ENCODE measurements at regions not wholly inside any gene's neighbourhood (a gene's known extent, or its start where the extent isn't known, plus 50 kb on each side); places are given as distances from the start of the nearest gene placed in this dataset.
"Not testable (repeated sequence)": the region's sequence is repeated elsewhere in the genome, so short reads cannot be mapped to it uniquely, and the experiment has no call there.

DNA sequence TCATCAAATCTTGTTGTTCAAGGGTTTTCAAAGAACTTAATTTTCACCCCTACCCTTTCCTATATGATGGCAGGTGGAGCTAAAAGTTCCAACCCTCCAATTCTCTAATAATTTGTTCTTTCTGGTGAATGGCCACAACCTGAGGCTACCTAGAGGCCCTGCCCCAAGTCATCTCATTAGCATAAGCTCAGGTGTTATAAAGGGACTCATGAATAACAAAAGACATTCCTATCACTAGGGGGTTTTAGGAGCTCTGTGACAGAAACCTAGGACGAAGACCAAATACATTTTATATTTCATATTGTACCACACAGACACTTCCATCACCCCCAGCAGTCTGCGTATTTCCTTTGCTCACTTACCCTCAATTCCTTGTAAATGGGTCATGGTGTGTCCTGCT, 483.6 kb upstream of the EPHA6 start:
- DNase-seq: no peak

DNA sequence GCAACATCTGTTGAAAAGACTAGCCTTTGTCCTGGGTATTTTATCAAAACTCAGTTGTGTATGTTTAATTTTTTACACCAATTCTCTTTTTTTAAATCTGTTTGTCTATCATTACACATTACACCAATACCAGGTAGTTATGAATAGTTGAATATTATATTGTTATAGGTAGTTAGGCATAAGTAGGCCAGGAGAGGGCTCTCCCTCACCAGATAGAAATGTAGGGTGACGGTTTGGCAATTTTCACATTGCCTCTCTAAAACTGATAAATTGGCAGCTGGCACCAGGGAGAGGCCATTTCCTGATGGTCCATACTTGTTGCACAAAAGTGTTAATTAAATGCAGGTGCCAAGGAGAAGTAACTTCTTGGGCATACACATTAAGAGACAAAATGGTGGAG, 483.1 kb upstream of the EPHA6 start:
- peak; percentile 61 for DNase-seq

DNA sequence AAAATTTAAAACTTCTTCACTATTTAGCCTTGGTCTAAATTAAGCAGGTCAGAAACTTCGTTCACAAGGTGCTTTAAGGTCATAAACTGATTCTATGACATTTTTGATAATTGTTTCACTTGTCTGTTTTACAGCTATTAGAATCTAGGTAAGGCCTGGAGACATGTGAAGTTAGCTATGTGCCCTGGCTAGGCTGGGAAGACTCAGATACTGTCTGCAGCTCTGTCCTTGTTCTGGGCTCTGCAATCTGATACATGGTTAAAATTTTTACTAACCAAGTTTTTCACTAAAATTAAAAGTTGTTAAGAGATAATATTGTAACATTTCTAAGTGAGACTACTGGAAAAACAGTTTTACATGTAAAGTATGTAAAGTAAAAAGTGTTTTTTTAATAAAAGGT, 479.6 kb upstream of the EPHA6 start:
- no peak for DNase-seq

- DNase-seq: no peak
Observed at GRCh38 chr3:96347289-96347688, 467.1 kb upstream of the EPHA6 start.

DNA sequence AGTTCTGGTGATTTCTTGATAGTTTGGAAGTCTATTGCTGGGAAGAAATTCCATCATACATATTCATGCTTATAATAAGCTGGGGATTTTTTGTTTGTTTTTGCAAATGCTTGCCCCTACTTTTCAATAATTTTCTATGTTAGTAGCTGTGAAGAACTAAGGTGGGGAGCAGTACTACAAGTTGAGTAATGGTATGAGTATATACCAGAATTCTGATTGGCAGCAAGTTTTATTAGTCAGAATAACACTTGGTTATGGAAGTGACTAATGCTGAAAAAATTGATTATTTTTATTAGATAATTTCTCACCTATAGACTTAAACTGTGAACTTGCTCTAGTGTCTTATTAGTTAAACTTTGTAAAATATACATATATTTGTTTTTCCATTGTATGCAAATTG, 462.8 kb upstream of the EPHA6 start:
- DNase-seq: not testable (repeated sequence)

DNA sequence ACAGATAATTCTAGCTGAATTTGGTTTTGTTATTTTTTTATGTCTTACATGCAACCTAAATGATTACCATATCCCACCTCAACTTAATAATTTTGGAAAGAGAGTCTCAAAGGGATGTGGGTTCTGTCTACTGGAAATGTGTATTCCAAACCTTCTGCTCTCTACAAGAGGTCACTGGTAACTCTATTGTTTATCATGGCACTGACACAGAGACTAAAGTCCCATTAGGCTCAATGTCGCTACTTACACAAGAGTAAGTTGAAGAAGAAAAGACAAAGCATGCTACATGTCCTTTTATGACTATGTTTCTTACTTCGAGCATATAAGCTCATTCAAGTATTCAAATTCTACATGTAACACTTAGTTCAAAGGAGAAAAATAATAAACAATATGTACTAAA, 460.3 kb upstream of the EPHA6 start:
- DNase-seq: no peak

GRCh38 chr3:96354742-96355141, 459.7 kb upstream of the EPHA6 start:
- no peak for DNase-seq

GRCh38 chr3:96361241-96361640, 453.2 kb upstream of the EPHA6 start:
- DNase-seq: no peak

DNA sequence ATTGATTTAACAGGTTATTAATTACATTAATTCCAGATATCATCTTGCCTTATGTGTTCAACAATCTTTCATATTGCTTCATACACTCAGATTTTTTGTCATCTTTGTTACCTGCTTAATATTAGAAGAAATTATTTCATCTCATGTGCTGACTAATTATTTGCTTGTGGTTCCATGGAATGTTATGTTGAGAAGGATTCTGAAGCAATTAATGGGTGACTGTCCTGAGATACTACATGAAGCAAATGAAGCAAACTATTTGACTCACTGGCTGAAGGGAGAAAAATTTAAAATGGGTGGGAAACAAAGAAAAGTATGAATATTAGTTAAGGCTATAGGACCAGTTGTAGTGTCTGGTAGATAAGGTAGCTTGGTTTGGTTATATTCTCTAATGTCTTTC, 443.8 kb upstream of the EPHA6 start:
- DNase-seq: no peak

GRCh38 chr3:96410006-96410730, 404.2 kb upstream of the EPHA6 start:
- DNase-seq: no peak

- DNase-seq: no peak
Observed at GRCh38 chr3:96416549-96417255, 397.7 kb upstream of the EPHA6 start.

DNA sequence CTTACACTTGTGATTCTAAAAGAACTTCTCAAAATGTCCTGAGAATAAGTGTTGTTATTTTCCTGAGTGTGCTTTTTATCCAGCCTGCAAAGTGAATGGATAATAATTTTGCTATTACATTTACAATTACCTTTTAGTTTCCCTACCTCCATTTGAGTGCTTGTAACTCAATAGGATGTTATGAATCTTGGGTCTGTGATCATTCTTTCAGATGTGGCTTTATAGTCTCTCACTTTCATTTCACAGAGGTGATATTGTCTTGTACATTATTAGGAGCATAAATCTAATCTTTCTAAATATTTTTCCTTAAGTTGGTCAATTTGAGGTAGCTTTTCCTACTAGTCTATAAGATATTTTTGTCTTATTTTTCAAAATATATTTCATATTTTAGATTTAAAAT, 386.3 kb upstream of the EPHA6 start:
- DNase-seq: no peak

DNA sequence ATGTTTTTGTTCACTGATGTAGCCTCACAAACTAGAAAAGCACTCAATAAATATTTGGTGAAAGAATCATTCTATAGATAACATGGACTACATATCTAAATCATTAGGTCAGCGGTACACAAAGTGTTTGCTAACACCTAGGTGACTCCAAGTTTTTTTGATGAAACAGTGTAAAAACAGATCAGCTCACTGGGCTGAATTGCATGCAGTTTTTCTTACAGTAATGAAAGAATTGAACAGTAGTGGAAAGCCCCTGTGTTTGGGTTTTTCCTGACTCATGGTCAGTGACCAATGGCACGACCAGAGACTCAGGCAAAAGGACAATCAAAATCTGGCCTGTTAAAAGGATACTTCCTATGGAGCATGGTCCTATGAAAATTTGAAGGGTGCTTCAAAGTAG, 384.3 kb upstream of the EPHA6 start:
- no peak for DNase-seq

GRCh38 chr3:96434651-96435050, 379.7 kb upstream of the EPHA6 start:
- no peak for DNase-seq

- no peak for DNase-seq
Observed at GRCh38 chr3:96449346-96449745, 365.0 kb upstream of the EPHA6 start.

- peak; percentile 97 for DNase-seq
Observed at GRCh38 chr3:96449803-96450202, 364.6 kb upstream of the EPHA6 start.

DNA sequence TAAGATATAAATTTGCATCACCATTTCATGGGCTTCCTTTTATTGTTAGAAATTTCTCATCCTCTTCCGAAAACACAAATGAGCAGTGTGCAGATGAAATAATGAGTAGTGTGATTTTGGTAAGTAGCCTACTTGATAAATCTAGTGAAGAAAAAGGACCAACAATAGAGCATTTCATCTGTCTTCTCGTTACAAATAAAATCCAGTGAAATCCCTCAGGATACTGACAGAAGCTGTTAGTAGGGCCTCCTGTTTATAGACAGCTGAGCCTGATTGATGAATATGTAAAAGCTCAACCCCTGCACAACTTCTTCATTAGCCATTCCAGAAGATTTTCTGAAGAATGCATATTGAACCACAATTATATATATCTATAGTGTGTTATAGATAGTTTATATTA, 363.7 kb upstream of the EPHA6 start:
- DNase-seq: peak; percentile 21

GRCh38 chr3:96465521-96465920, 348.9 kb upstream of the EPHA6 start:
- no peak for DNase-seq

- DNase-seq: no peak
Observed at GRCh38 chr3:96466441-96466840, 348.0 kb upstream of the EPHA6 start.

GRCh38 chr3:96467639-96468038, 346.8 kb upstream of the EPHA6 start:
- no peak for DNase-seq

DNA sequence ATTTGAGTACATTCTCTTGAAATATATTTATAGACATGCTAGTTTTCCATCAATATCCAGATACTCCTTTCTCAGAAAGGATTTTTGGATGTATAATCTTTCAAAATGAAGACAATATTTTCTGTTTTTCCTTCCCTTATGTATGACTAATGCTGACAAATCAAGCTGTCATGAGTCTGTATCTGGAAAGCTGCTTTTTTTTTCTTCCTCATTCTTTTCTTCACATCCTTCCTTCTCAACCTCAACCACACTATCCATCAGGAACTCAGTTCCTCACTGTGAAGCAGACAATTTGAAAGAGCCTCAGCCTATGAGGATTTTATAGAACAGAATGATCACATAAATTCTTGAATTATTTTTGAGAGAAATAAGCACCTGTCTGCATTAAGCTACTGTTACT, 335.9 kb upstream of the EPHA6 start:
- DNase-seq: no peak

DNA sequence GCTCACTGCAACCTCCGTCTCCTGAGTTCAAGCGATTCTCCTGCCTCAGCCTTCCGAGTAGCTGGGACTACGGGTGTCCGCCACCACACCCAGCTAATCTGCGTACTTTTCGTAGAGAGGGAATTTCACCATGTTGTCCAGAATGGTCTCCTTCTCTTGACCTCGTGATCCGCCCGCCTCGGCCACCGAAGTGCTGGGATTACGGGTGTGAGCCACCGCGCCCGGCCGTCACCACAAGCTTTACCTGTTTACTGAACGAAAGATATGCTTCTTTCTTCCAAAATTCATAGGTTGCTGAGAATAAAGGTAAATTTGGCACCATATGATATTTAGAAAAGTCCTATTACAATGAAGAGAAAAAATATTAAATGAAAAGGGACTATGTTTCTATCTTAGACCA, 333.5 kb upstream of the EPHA6 start:
- DNase-seq: no peak

- not testable (repeated sequence) for DNase-seq
Observed at GRCh38 chr3:96483191-96483590, 331.2 kb upstream of the EPHA6 start.

GRCh38 chr3:96483781-96484180, 330.6 kb upstream of the EPHA6 start:
- no peak for DNase-seq

GRCh38 chr3:96488708-96489107, 325.7 kb upstream of the EPHA6 start:
- DNase-seq: no peak
